A549 (cell line): ENCODE measurements at regions not wholly inside any gene's neighbourhood (a gene's known extent, or its start where the extent isn't known, plus 50 kb on each side); places are given as distances from the start of the nearest gene placed in this dataset.

Experiments used
- EP300 ChIP-seq, 2 experiments: fragments of >200 bp; sonication (Bioruptor Twin); formaldehyde crosslinking; IDR thresholded peaks; 2 replicates in 1 of 2; 3 replicates in 1 of 2; pipeline ENCODE4 v1.6.1; 2016 to 2017
- JUNB ChIP-seq: fragments of >200 bp; sonication (Bioruptor Twin); formaldehyde crosslinking; IDR thresholded peaks from 2 replicates; pipeline ENCODE4 v1.6.1; 2016
- MAFK ChIP-seq: fragments of 450-650 bp; IDR thresholded peaks from 2 replicates; pipeline ENCODE4 v1.6.1; 2014; ENCODE audit not compliant: partially characterized antibody
- RAD21 ChIP-seq, 2 experiments: fragments of >200 bp in 1 of 2; sonication (Bioruptor Twin) in 1 of 2; formaldehyde crosslinking in 1 of 2; IDR thresholded peaks in 1 of 2; conservative IDR thresholded peaks in 1 of 2; 2 replicates in 1 of 2; 3 replicates in 1 of 2; pipeline ENCODE4 v1.6.1; 2012 to 2018; ENCODE audit warnings: inconsistent platforms in 1 of 2
- TF ChIP-seq, protein P1 (sequence below): fragments of >200 bp; sonication (Bioruptor Twin); formaldehyde crosslinking; IDR thresholded peaks from 3 replicates; pipeline ENCODE4 v1.5.1; 2016

GRCh38 chr7:20513341-20513740, 102.1 kb upstream of the ABCB5 start:
- TF ChIP-seq MAFK (no peak), RAD21 (conservative IDR thresholded peaks at IDR 0.05 in 1 of 2, IDR thresholded peaks at IDR 0.05 in 1 of 2) (no peak), EP300 (IDR thresholded peaks at IDR 0.05) (no peak), JUNB (no peak)
- TF ChIP-seq, protein P1, sequence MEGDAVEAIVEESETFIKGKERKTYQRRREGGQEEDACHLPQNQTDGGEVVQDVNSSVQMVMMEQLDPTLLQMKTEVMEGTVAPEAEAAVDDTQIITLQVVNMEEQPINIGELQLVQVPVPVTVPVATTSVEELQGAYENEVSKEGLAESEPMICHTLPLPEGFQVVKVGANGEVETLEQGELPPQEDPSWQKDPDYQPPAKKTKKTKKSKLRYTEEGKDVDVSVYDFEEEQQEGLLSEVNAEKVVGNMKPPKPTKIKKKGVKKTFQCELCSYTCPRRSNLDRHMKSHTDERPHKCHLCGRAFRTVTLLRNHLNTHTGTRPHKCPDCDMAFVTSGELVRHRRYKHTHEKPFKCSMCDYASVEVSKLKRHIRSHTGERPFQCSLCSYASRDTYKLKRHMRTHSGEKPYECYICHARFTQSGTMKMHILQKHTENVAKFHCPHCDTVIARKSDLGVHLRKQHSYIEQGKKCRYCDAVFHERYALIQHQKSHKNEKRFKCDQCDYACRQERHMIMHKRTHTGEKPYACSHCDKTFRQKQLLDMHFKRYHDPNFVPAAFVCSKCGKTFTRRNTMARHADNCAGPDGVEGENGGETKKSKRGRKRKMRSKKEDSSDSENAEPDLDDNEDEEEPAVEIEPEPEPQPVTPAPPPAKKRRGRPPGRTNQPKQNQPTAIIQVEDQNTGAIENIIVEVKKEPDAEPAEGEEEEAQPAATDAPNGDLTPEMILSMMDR, result no peak
